ENCODE measurements at regions not wholly inside any gene's neighbourhood (a gene's known extent, or its start where the extent isn't known, plus 50 kb on each side); places are given as distances from the start of the nearest gene placed in this dataset.
"Not testable (repeated sequence)": the region's sequence is repeated elsewhere in the genome, so short reads cannot be mapped to it uniquely, and the experiment has no call there.

DNA sequence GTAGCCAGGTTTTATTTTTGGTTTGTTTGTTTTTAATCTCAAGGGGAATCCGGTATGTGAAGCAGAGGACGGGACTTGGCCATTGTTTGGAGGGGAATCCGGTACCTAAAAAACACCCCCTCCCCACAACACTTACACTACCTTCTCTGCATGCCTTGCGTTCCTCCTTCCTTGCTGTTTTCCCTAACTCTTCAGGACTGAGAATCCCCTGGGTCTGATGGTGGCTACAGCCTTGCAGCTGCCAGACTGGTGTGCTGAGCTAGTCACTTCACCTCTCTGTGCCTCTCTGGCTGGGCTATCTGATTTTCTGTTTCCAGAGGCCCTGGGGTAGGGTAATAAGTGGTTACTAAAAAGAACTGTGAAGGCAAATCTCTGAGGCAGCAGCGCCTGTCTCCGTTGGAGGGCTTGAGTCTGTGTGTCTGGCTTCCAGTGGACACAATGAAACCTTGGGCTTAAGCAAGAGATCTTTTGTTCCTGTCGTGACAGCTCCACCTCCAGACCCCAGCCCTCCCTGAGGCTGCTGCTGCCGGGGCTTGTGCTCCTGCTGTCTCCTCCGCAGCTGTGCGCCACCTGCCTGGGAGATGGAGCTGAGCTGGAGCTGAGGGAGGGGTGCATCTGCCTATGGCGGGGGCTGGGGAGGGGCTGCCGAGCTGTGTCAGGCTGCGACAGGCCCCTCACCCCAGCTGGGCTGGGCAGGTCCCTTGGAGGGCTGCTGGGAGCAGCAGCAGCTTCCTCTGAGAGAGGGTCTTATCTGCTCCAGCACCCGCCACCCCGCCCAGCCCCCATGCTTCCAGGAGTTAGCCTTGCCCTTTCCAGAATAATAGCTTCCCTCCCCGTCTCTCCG is 65.8 kb upstream of the CCDC167 start:
- H3K9me3 Mint-ChIP-seq = no peaks in the 10 kb centered on the region
- no peaks in the 10 kb centered on the region for H3K4me1 Mint-ChIP-seq (ENCODE audit: low read depth)
- H3K27me3 Mint-ChIP-seq (ENCODE audit: insufficient read depth) = peaks cover 19% of the 10 kb centered on the region
- H3K36me3 Mint-ChIP-seq (ENCODE audit: low read depth) = no peaks in the 10 kb centered on the region
- DNase-seq (ENCODE audit: low spot score) = no peak
- peak overlapping the region; percentile 24 for H3K4me3 Mint-ChIP-seq
- H3K27ac Mint-ChIP-seq = no peak overlapping the region
- intact Hi-C loops (cut with micrococcal nuclease) = loop anchor here (1.0 to 2.0 kb wide), 7 partner anchors 13 to 240 kb away; no protein-coding TSS in a partner anchor

DNA sequence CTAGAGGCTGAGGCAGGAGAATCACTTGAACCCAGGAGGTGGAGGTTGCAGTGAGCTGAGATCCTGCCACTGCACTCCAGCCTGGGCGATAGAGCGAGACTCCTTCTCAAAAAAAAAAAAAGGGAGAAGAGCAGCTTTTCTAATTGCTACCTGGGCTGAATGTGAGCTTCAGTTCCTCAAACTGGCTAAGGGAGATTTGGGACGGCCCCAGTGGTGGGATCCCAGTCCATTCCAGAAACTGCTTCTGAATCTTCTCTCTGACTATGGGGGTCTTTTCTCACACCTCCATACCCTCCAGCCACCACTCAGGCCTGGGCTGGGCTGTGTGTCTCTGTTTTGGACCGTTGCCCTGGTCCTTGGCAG is 63.2 kb upstream of the CCDC167 start:
- DNase-seq (ENCODE audit: low spot score); H3K36me3 Mint-ChIP-seq (ENCODE audit: low read depth); H3K27ac Mint-ChIP-seq; H3K9me3 Mint-ChIP-seq; H3K4me1 Mint-ChIP-seq (ENCODE audit: low read depth); intact Hi-C loops (cut with micrococcal nuclease); H3K4me3 Mint-ChIP-seq: not testable (repeated sequence)
- peaks cover 24% of the 10 kb centered on the region for H3K27me3 Mint-ChIP-seq (ENCODE audit: insufficient read depth)

DNA sequence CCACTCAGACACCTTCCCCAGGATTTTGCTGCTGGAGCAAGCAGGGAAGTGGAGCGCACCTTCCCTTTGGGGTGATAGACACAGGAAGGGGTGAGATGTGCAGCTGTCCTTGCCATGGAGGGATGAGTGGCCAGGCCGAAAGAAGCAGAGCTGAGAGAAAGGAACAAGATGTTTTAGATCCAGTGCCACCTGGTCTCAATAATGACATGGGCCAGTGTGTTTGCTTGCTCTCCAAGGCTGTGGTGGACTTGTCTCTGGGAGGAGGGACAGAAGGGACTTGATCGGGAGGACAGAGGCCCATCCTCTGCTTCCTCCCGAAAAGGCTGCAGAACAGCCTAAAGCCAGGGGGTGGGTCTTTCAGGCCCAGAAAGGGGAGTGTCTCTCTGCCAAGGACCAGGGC is 61.7 kb upstream of the CCDC167 start:
- DNase-seq (ENCODE audit: low spot score) = no peak
- Mint-ChIP-seq H3K4me1 (ENCODE audit: low read depth) (peaks cover 9% of the 10 kb centered on the region), H3K4me3 (no peak overlapping the region), H3K9me3 (no peaks in the 10 kb centered on the region), H3K36me3 (ENCODE audit: low read depth) (no peaks in the 10 kb centered on the region), H3K27me3 (ENCODE audit: insufficient read depth) (peaks cover 24% of the 10 kb centered on the region), H3K27ac (no peak overlapping the region)
- intact Hi-C loops (cut with micrococcal nuclease) = no loop called here

DNA sequence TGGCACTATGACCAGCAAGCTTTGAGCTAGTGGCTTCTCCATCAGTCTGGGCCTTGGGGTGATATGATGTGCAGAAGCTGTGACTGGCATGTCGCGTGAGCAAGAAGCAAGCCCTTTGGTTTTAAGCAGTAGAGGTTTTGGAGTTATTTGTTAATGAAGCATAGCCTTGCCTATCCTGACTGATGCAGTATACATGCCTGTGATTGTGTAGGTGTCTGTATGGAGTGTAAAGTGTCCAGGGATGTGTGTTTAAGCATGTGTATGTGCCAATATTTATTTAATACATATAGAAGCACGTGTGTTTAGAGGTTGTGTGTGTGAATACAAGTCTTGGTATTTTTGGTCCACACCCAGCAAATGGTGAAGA is 61.0 kb upstream of the CCDC167 start:
- Mint-ChIP-seq H3K4me3 (no peak overlapping the region), H3K36me3 (ENCODE audit: low read depth) (no peaks in the 10 kb centered on the region), H3K27me3 (ENCODE audit: insufficient read depth) (peaks cover 24% of the 10 kb centered on the region), H3K4me1 (ENCODE audit: low read depth) (peaks cover 9% of the 10 kb centered on the region), H3K9me3 (no peaks in the 10 kb centered on the region), H3K27ac (no peak overlapping the region)
- no peak for DNase-seq (ENCODE audit: low spot score)
- intact Hi-C loops (cut with micrococcal nuclease) = no loop called here

DNA sequence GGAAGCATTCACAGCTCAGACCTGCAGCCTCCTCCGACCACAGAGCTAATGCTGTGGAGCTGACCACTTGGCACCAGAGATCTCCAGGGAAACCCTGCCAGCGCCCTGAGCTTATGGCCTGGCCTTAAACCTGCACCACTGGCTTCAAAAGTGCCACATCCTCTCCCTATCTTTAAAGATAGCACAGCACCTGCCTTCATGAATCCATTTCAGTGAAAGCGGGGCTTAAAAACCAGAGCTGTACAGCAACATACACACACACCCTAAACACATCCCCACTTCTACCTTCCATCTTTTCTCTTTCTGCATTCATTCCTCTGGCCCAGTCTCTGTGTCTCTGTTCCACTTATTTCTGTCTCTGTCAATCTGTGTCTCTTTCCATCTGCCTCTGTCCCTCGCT is 59.8 kb upstream of the CCDC167 start:
- Mint-ChIP-seq H3K36me3 (ENCODE audit: low read depth) (no peaks in the 10 kb centered on the region), H3K27ac (peak overlapping the region; percentile 0), H3K27me3 (ENCODE audit: insufficient read depth) (peaks cover 26% of the 10 kb centered on the region), H3K9me3 (no peaks in the 10 kb centered on the region), H3K4me3 (no peak overlapping the region), H3K4me1 (ENCODE audit: low read depth) (peaks cover 16% of the 10 kb centered on the region)
- intact Hi-C loops (cut with micrococcal nuclease) = loop anchor here (10.0 kb wide), 1 partner anchor 1555 kb away; the partner anchor contains the start of gene SAYSD1
- DNase-seq (ENCODE audit: low spot score) = no peak

DNA sequence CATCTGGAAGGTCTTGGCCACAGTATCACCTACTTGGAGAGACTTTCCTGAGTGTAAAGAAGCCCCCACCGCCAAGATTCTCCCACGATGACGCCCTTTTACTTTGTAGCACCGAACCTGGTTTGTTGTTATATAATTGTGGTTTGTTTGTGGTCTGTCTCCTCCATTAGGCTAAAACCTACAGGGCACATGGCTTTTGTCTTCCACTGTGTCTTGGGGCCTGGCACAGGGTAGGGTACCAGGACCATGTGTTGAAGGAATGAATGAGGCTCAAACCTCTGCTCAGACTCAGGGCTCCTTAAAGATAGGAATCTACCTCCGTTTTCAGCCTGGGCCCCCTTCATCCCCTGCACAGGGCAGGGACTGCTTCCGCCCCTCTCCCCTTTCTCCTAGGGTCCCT is 59.4 kb upstream of the CCDC167 start:
- intact Hi-C loops (cut with micrococcal nuclease) = loop anchor here (10.0 kb wide), 1 partner anchor 1556 kb away; the partner anchor contains the start of gene SAYSD1
- no peaks in the 10 kb centered on the region for H3K36me3 Mint-ChIP-seq (ENCODE audit: low read depth)
- peaks cover 22% of the 10 kb centered on the region for H3K27me3 Mint-ChIP-seq (ENCODE audit: insufficient read depth)
- no peak overlapping the region for H3K4me3 Mint-ChIP-seq
- no peaks in the 10 kb centered on the region for H3K9me3 Mint-ChIP-seq
- H3K4me1 Mint-ChIP-seq (ENCODE audit: low read depth) = peaks cover 21% of the 10 kb centered on the region
- no peak overlapping the region for H3K27ac Mint-ChIP-seq
- DNase-seq (ENCODE audit: low spot score) = no peak

DNA sequence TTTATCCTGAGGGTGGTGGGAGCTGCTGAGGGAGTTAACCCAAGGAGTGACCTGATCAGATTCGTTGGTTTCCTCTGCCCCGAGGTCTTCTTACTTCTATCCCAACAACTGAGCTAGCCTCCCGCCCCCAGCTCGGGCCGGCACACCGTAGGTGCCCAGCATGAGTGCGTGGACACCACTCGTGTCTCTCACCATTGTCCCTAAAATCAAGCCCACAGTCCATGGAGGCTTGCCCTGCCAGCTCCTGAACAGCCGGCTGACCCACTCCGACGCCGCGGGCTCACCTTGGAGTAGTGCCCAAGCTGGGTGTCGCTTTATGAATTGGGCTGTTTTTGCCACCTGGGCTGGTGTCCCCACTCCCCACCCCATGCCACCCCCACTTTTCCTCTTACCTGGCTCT is 59.0 kb upstream of the CCDC167 start:
- no peak for DNase-seq (ENCODE audit: low spot score)
- Mint-ChIP-seq H3K27me3 (ENCODE audit: insufficient read depth) (peaks cover 20% of the 10 kb centered on the region), H3K27ac (no peak overlapping the region), H3K9me3 (no peaks in the 10 kb centered on the region), H3K36me3 (ENCODE audit: low read depth) (no peaks in the 10 kb centered on the region), H3K4me1 (ENCODE audit: low read depth) (peaks cover 25% of the 10 kb centered on the region), H3K4me3 (no peak overlapping the region)
- intact Hi-C loops (cut with micrococcal nuclease) = loop anchor here (10.0 kb wide), 1 partner anchor 1556 kb away; the partner anchor contains the start of gene SAYSD1

DNA sequence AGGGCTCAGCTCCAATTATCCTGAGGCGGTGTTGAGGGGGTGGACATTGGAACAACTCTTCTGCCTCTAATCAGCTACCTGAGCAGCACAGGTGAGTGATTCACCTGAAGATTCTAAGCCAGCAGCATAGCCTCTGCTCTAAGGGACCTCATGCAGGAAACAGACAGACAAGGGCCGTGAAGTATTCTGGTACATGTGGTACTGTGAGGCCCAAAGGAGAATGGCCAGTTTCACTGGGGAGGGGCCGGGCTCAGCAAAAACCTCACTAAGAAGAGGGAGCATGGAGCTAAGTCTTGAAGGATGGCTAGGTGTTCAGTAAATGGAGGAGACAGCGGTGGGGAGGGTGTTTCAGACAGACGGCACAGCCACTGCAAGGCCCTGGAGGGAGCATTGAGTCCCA is 58.5 kb upstream of the CCDC167 start:
- Mint-ChIP-seq H3K27ac (no peak overlapping the region), H3K27me3 (ENCODE audit: insufficient read depth) (peaks cover 17% of the 10 kb centered on the region), H3K4me3 (no peak overlapping the region), H3K4me1 (ENCODE audit: low read depth) (peaks cover 30% of the 10 kb centered on the region), H3K9me3 (no peaks in the 10 kb centered on the region), H3K36me3 (ENCODE audit: low read depth) (no peaks in the 10 kb centered on the region)
- no peak for DNase-seq (ENCODE audit: low spot score)
- intact Hi-C loops (cut with micrococcal nuclease) = loop anchor here (10.0 kb wide), 1 partner anchor 1557 kb away; the partner anchor contains the start of gene SAYSD1

DNA sequence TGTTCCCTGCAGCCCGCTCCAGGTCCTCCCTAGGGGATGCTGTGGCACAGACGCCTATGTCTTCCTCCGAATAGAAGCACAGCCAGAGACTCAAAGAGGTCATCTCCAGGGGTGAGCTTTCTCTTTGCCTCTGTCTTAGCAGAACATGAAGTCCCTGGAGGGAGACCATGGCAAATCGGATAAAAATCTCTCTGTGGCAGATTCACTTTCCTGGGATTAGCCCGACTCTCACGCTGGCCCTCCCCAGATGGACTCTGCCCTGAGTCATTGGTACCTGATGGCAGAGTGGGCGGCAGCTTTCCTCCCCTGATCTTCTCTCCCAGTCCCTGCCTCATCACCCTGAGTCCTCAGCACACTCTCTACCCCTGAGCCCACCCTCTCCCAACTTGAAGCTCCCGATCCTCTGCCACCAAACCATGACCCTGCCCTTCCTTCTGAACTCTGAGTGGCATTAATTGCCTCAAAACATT is 58.0 kb upstream of the CCDC167 start:
- Mint-ChIP-seq H3K9me3 (no peaks in the 10 kb centered on the region), H3K27ac (no peak overlapping the region), H3K4me3 (no peak overlapping the region), H3K36me3 (ENCODE audit: low read depth) (no peaks in the 10 kb centered on the region), H3K4me1 (ENCODE audit: low read depth) (peaks cover 35% of the 10 kb centered on the region), H3K27me3 (ENCODE audit: insufficient read depth) (peaks cover 17% of the 10 kb centered on the region)
- intact Hi-C loops (cut with micrococcal nuclease) = loop anchor here (10.0 kb wide), 1 partner anchor 1557 kb away; the partner anchor contains the start of gene SAYSD1
- DNase-seq (ENCODE audit: low spot score) = no peak

DNA sequence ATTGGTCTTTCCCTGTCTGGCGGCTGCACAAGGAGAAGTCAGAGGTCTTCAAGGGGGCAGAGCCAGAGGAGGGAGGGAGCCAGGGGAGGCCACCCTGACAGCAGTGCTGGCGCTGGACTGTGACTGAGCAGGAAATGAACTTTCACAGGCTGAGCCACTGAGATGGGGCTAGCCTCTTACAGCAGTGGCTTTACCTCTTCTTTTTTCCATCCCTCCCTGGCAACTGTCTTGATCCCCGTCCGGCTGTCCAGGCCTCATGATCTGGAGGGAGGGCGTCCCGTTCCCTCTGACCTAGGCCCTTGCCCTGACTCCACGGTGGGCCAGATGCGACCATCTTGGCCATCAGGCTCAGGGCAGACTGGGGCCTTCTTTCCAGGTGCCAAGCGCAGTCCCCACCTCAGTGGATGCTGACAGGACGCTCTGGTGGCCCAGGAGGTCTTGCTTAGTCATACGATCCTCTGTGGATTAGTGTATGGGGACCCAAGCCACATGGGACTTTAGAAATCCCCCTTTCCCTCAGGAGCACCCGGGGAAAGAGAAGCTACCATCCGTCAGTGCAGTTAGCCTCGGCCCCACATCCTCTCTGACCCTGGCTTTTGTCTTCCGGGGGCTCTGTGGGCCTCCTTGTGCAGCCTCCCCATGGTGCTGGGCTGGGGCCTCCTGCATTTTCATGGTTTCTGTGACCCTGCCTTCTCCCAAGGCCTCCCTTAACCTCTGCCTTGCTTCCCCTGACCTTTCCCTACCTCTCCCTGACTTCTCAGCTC is 57.4 kb upstream of the CCDC167 start:
- H3K9me3 Mint-ChIP-seq = no peaks in the 10 kb centered on the region
- intact Hi-C loops (cut with micrococcal nuclease) = loop anchor here (10.0 kb wide), 1 partner anchor 1558 kb away; the partner anchor contains the start of gene SAYSD1
- H3K4me1 Mint-ChIP-seq (ENCODE audit: low read depth) = peaks cover 40% of the 10 kb centered on the region
- H3K27ac Mint-ChIP-seq = no peak overlapping the region
- no peaks in the 10 kb centered on the region for H3K36me3 Mint-ChIP-seq (ENCODE audit: low read depth)
- DNase-seq (ENCODE audit: low spot score) = no peak
- peaks cover 17% of the 10 kb centered on the region for H3K27me3 Mint-ChIP-seq (ENCODE audit: insufficient read depth)
- H3K4me3 Mint-ChIP-seq = no peak overlapping the region

DNA sequence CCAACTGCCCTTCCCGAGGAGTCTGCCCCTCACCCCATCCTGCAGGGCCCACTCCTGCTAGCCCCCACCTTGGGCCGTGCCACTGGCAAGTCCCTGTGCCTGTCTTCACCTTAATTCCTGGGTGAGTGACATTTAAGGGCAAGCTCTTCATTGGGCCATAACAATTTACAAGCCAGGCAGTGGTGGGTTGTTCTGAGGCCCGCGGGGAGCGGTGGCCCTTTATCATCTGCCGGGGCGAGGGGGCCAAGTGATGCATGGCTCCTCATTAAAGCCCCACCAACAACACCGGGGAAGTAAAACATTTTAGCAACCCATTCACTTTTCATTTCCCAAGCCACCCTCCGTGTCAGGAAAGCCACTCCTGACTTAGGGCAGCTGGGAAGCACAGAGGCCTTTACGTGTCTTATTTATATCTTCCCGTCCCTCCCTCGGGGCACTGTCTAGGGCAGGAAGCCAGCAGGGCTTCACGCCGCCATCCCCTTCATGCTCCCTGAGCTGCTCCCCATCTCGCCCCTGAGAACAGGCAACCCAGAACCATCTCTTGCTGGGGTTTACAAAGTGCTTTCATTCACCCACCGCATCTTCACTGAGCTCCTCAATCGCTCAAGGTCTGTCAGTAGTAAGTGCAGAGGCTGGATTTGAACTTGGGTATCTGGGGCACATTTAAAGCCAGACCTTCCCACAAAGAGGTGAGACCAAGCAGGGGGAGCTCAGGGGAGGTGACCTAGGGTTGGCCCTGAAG is 55.5 kb upstream of the CCDC167 start:
- no peak for DNase-seq (ENCODE audit: low spot score)
- intact Hi-C loops (cut with micrococcal nuclease) = loop anchor here (10.0 kb wide), 1 partner anchor 1560 kb away; the partner anchor contains the start of gene SAYSD1
- Mint-ChIP-seq H3K4me3 (no peak overlapping the region), H3K27me3 (ENCODE audit: insufficient read depth) (peaks cover 17% of the 10 kb centered on the region), H3K27ac (peak overlapping the region; percentile 27), H3K36me3 (ENCODE audit: low read depth) (no peaks in the 10 kb centered on the region), H3K4me1 (ENCODE audit: low read depth) (peaks cover 41% of the 10 kb centered on the region), H3K9me3 (no peaks in the 10 kb centered on the region)

DNA sequence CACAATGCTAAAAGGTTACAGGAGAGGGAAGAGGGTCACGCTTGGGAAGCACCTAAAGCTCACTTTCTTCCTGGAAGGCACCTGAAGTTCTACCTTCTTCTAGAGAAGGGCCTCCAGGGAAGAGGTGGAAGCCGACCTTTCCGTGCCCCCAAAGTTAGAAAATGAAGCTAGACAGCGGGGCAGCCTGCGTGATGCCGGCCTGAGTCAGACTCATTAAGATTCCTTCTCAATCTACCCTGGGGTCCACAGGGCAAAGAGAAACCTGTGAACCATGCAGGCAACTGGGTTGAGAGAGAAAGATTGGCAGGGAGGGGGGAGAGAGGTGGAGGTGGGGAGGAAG is 54.8 kb upstream of the CCDC167 start:
- H3K27me3 Mint-ChIP-seq (ENCODE audit: insufficient read depth) = peaks cover 19% of the 10 kb centered on the region
- no peak for DNase-seq (ENCODE audit: low spot score)
- peaks cover 41% of the 10 kb centered on the region for H3K4me1 Mint-ChIP-seq (ENCODE audit: low read depth)
- intact Hi-C loops (cut with micrococcal nuclease) = loop anchor here (10.0 kb wide), 1 partner anchor 1560 kb away; the partner anchor contains the start of gene SAYSD1
- H3K27ac Mint-ChIP-seq = peak overlapping the region; percentile 33
- no peaks in the 10 kb centered on the region for H3K36me3 Mint-ChIP-seq (ENCODE audit: low read depth)
- H3K9me3 Mint-ChIP-seq = no peaks in the 10 kb centered on the region
- no peak overlapping the region for H3K4me3 Mint-ChIP-seq

Measured in activated T-helper 1 cell treated with anti-CD3 and anti-CD28 coated beads, Interleukin-12 subunit alpha, Interleukin-12 subunit beta, Interleukin-2, Interleukin-4 antibody, amounts not matched to agents 30 ng/mL and 10 ng/mL and 1 ng/mL, durations not matched to agents 14 hours and 24 hours and 36 hours (primary cell).